GM21825 (cell line): ENCODE measurements at regions not wholly inside any gene's neighbourhood (a gene's known extent, or its start where the extent isn't known, plus 50 kb on each side); places are given as distances from the start of the nearest gene placed in this dataset.
"Not testable (repeated sequence)": the region's sequence is repeated elsewhere in the genome, so short reads cannot be mapped to it uniquely, and the experiment has no call there.

Source experiments
- ATAC-seq: cut with Tn5 transposase; IDR thresholded peaks from one replicate; pipeline ENCODE4 v1.9.1; 2021; ENCODE audit warnings: mild to moderate bottlenecking, moderate library complexity; ENCODE audit not compliant: unreplicated experiment

GRCh38 chr13:79936368-79937136 is 404.4 kb downstream of the SPRY2 start:
- no peak for ATAC-seq

GRCh38 chr13:79935121-79935520 is 405.8 kb downstream of the SPRY2 start:
- ATAC-seq, result no peak

GRCh38 chr13:79933389-79933788 is 407.5 kb downstream of the SPRY2 start:
- no peak for ATAC-seq

- ATAC-seq, result no peak
These were observed 408.4 kb downstream of the SPRY2 start for GRCh38 chr13:79932556-79932955.

GRCh38 chr13:79923973-79924556 is 416.9 kb downstream of the SPRY2 start:
- ATAC-seq, result not testable (repeated sequence)

- ATAC-seq, result no peak
These were observed 421.8 kb downstream of the SPRY2 start for GRCh38 chr13:79919091-79919490.

GRCh38 chr13:79918620-79919019 is 422.3 kb downstream of the SPRY2 start:
- no peak for ATAC-seq

GRCh38 chr13:79917628-79918027 is 423.3 kb downstream of the SPRY2 start:
- ATAC-seq, result no peak

- no peak for ATAC-seq
These were observed 425.7 kb downstream of the SPRY2 start for GRCh38 chr13:79915114-79915811.

- ATAC-seq, result no peak
These were observed 427.6 kb downstream of the SPRY2 start for GRCh38 chr13:79913141-79913827.

GRCh38 chr13:79912403-79912802 is 428.5 kb downstream of the SPRY2 start:
- no peak for ATAC-seq

- ATAC-seq, result no peak
These were observed 429.9 kb downstream of the SPRY2 start for GRCh38 chr13:79910875-79911540.

GRCh38 chr13:79909644-79910043 is 428.7 kb downstream of the NDFIP2 start:
- ATAC-seq, result no peak

- ATAC-seq, result no peak
These were observed 427.4 kb downstream of the NDFIP2 start for GRCh38 chr13:79908381-79908780.

GRCh38 chr13:79907527-79907926 is 426.6 kb downstream of the NDFIP2 start:
- no peak for ATAC-seq

- no peak for ATAC-seq
These were observed 425.4 kb downstream of the NDFIP2 start for GRCh38 chr13:79906345-79906744.

- ATAC-seq, result no peak
These were observed 424.1 kb downstream of the NDFIP2 start for GRCh38 chr13:79905018-79905417.

GRCh38 chr13:79904581-79904980 is 423.6 kb downstream of the NDFIP2 start:
- ATAC-seq, result no peak

- ATAC-seq, result no peak
These were observed 420.4 kb downstream of the NDFIP2 start for GRCh38 chr13:79901336-79901735.

GRCh38 chr13:79900356-79900755 is 419.4 kb downstream of the NDFIP2 start:
- ATAC-seq, result no peak

GRCh38 chr13:79898996-79899395 is 418.0 kb downstream of the NDFIP2 start:
- no peak for ATAC-seq
